Pancreas (tissue), 10 donors: ENCODE measurements at regions not wholly inside any gene's neighbourhood (a gene's known extent, or its start where the extent isn't known, plus 50 kb on each side); places are given as distances from the start of the nearest gene placed in this dataset.
"Not testable (repeated sequence)": the region's sequence is repeated elsewhere in the genome, so short reads cannot be mapped to it uniquely, and the experiment has no call there.

Experiments used
- ATAC-seq, 4 donors: fragments of 200-7000 bp; cut with Tn5 transposase; one replicate each; pipeline versions ENCODE4 v1.8.0 to v1.9.1; 2020; ENCODE audit warnings: mild to moderate bottlenecking in 4 of 4, moderate library complexity in 4 of 4
- DNase-seq, 6 donors: peaks; one replicate each; pipeline ENCODE4 v3.0.0-alpha.2; 2020
- FAIRE-seq: peaks from 2 replicates; lab custom pipeline; 2012; peaks lifted over from hg19 to GRCh38; lab: Jason Lieb, UNC
- H3K27ac ChIP-seq, 4 donors: fragments of 200-600 bp; sonication (generic); 1 replicate in 3 of 4; 2 replicates in 1 of 4; pipeline versions ENCODE4 v1.5.0 to v1.8.0; 2020
- H3K27me3 ChIP-seq, 4 donors: fragments of 200-600 bp; one replicate each; pipeline ENCODE4 v1.8.0; 2021
- H3K36me3 ChIP-seq, 3 donors: fragments of 200-600 bp; sonication (generic) in 1 of 3; one replicate each; pipeline versions ENCODE4 v1.5.0 to v1.8.0; 2020 to 2021
- H3K4me1 ChIP-seq, 3 donors: fragments of 200-600 bp; one replicate each; pipeline ENCODE4 v1.8.0; 2021
- H3K4me3 ChIP-seq, 4 donors: fragments of 200-600 bp; sonication (generic) in 2 of 4; one replicate each; pipeline versions ENCODE4 v1.5.0 to v1.8.0; 2020 to 2021
- H3K9me3 ChIP-seq, 4 donors: fragments of 200-600 bp; one replicate each; pipeline ENCODE4 v1.8.0; 2021
- WGBS, 2 donors: extraction: QIAGEN DNeasy Blood & Tissue Kit; methylation state at CpG; one replicate each; pipeline ENCODE4 v1.1.7; 2013; 5-methylcytosine and 5-hydroxymethylcytosine counted together
- intact Hi-C, 3 donors: fragments of 100-400 bp; cut with DNase I; formaldehyde crosslinking; loops; one replicate each; pipeline versions ENCODE4 v1.11.1 to v1.14.2; 2022
- TF ChIP-seq, protein P1 (sequence below), 4 donors: fragments of 200-600 bp; sonication (generic) in 3 of 4; IDR thresholded peaks; one replicate each; pipeline versions ENCODE4 v1.5.0 to v1.8.0; 2021; ENCODE audit warnings: antibody characterized with exemption in 4 of 4
- donor health status: healthy with polysubstance abuse.
- donor health status: DM: no; HTN: no; CAD: no; lungs with moderate emphysema.
- donor health status: DM: no; HTN: no; CAD: no.
- donor health status: control.
- donor health status: control.
- donor health status: Bipolar disorder and iron deficiency.
- donor health status: DM: yes; HTN: yes; CAD: no.
- donor health status: DM: no; HTN: no; CAD: no.
- donor health status: DM: no; HTN: no; CAD: no.
- donor health status: DM: yes; HTN: yes; CAD: no.

DNA sequence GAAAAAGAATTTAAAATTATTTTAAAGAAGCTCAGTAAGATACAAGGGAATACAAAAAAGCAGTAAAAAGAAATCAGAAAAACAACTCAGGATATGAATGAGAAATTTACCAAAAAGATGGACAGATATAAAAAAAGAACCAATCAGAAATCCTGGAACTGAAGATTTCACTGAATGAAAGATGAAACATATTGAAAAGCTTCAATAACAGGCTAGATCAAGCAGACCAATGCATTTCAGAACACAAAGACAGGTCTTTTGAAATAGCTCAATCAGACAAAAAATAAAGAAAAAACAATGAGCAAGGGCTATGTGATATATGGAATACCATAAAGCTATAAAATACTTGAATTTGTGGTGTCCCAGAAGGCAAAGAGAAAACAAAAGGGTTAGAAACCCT, 322.6 kb upstream of the POU5F2 start:
- DNase-seq (no peak), ATAC-seq (no peak), FAIRE-seq (no peak)
- Histone ChIP-seq H3K4me1 (no peaks in the 10 kb centered on the region), H3K27me3 (no peaks in the 10 kb centered on the region), H3K27ac (no peak overlapping the region), H3K4me3 (no peak overlapping the region), H3K9me3 (no peaks in the 10 kb centered on the region), H3K36me3 (no peaks in the 10 kb centered on the region)
- TF ChIP-seq, protein P1, sequence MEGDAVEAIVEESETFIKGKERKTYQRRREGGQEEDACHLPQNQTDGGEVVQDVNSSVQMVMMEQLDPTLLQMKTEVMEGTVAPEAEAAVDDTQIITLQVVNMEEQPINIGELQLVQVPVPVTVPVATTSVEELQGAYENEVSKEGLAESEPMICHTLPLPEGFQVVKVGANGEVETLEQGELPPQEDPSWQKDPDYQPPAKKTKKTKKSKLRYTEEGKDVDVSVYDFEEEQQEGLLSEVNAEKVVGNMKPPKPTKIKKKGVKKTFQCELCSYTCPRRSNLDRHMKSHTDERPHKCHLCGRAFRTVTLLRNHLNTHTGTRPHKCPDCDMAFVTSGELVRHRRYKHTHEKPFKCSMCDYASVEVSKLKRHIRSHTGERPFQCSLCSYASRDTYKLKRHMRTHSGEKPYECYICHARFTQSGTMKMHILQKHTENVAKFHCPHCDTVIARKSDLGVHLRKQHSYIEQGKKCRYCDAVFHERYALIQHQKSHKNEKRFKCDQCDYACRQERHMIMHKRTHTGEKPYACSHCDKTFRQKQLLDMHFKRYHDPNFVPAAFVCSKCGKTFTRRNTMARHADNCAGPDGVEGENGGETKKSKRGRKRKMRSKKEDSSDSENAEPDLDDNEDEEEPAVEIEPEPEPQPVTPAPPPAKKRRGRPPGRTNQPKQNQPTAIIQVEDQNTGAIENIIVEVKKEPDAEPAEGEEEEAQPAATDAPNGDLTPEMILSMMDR (IDR thresholded peaks at IDR 0.05): no peak
- intact Hi-C loops: no loop called here

DNA sequence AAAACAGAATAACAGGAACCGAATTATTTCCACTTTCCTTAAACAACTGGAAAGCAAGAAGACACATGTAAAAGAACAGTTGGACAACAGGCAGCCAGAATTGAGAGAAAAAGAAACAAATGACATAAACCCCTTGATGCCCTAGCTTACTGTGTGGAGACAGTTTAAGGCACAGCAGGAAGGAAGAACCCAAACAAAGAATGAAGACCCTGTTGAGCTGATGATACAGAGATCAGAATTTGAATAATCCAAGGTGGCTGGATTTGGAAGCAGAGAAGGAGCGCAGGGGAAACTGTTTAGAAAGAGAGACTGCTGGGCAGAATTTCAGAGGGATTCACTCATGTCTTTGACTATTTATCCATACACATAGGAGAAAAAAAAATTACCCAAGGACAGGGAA, 316.3 kb upstream of the POU5F2 start:
- no peak for ATAC-seq
- H3K9me3 ChIP-seq: no peaks in the 10 kb centered on the region

DNA sequence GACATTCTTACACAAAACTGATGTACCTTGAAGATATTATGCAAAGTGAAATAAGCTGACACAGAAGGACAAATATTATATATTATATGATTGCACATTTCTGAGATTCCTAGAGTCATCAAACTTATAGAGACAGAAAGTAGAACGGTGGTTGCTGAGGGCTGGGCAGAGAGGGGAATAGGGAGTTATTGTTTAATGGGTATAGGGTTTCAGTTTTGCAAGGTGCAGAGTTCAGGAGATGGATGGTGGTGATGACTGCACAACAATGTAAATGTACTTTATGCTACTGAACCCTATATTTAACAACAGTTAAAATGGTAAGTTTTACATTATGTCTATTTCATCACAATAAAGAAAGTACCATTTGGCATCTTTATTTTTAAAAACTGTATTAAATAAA, 315.8 kb upstream of the POU5F2 start:
- DNase-seq (no peak), FAIRE-seq (no peak), ATAC-seq (no peak)
- Histone ChIP-seq H3K4me1 (peaks cover 0 to 7% (median 0%) of the 10 kb centered on the region in 3 donors), H3K9me3 (no peaks in the 10 kb centered on the region), H3K27me3 (no peaks in the 10 kb centered on the region), H3K27ac (no peak overlapping the region), H3K36me3 (no peaks in the 10 kb centered on the region), H3K4me3 (no peak overlapping the region)
- WGBS, 2 donors: 84 to 85% methylated on average over 1 of the region's 1 CpG
- TF ChIP-seq, protein P1 (IDR thresholded peaks at IDR 0.05): no peak
- intact Hi-C loops: no loop called here

More for the DNA sequence above, 316.3 kb upstream of the POU5F2 start:
- FAIRE-seq (no peak), DNase-seq (no peak)
- TF ChIP-seq, protein P1 (IDR thresholded peaks at IDR 0.05): no peak
- intact Hi-C loops: no loop called here
- Histone ChIP-seq H3K36me3 (no peaks in the 10 kb centered on the region), H3K27ac (no peak overlapping the region), H3K4me3 (no peak overlapping the region), H3K27me3 (no peaks in the 10 kb centered on the region), H3K4me1 (peaks cover 0 to 7% (median 0%) of the 10 kb centered on the region in 3 donors)
- WGBS, 2 donors: 90 to 92% methylated on average over 2 of the region's 2 CpGs

DNA sequence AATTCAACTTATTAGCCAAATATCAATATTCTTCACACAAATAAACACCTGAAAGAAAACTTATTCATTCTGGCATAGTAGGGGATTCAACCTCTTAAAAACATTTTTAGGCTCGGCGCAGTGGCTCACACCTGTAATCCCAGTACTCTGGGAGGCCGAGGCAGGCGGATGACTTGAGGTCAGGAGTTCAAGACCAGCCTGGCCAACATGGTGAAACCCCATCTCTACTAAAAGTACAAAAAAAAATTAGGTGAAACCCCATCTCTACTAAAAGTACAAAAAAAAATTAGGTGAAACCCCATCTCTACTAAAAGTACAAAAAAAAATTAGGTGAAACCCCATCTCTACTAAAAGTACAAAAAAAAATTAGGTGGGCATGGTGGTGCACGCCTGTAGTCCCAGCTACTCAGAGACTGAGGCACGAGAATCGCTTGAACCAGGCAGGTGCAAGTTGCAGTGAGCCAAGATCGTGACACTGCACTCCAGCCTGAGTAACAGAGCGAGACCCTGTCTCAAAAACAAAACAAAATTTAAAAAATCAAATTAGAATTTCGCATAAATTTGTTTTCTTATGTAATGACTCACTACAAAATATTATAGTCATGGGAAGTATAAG, 308.0 kb upstream of the POU5F2 start:
- intact Hi-C loops, H3K9me3 ChIP-seq, ATAC-seq, DNase-seq, FAIRE-seq, H3K36me3 ChIP-seq, H3K4me1 ChIP-seq, H3K4me3 ChIP-seq, H3K27me3 ChIP-seq, H3K27ac ChIP-seq: not testable (repeated sequence)
- 97 to 98% methylated on average over 10 of the region's 10 CpGs for WGBS, 2 donors

DNA sequence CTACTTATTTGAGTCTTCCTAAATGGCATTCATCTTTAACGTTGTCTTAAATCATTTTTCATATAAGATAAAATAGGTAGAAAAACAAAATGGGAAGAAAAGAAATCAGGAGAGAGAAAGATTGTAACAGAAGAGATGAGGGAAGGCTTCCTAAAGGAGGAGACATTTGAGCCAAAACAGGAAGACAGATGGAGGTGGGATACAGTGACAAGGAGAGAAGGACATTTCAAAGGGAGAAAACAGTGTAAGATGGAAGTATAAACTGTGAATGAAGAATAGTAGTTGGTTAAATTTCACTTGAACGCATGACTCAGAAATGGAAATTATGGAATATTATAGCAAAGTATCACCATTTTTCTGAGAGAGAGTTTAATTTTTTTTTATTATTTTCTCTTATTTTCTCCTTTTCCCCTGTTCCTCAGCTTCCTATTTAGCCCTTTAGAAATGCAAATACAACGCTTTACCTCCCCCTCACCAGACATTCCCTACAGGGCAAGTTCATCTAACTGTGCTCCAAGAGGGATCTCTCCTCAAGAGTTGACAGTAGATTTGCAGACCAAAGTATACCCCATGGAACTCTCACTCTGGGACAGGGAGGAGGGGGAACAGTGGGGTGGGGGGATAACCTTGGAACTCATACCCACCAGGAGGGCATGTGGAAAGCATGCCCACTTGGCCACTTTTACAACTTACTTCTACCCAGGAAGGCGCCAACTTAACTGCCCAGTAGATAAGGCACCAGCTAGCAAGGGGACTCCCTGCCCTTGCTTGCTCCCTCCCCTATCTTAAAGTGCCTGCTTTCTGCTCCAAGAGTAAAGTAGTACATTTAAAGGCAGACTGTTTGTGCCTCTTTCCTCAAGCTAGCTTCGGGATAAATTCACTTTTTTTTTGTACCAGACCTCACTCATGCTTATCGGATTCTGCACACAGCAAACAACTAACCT, 304.7 kb upstream of the POU5F2 start:
- intact Hi-C loops: no loop called here
- ATAC-seq (no peak), FAIRE-seq (no peak), DNase-seq (no peak)
- TF ChIP-seq, protein P1 (IDR thresholded peaks at IDR 0.05): no peak
- H3K9me3 ChIP-seq: no peaks in the 10 kb centered on the region
- 85 to 88% methylated on average over 6 of the region's 6 CpGs for WGBS, 2 donors
- H3K4me1 ChIP-seq: no peaks in the 10 kb centered on the region
- H3K27me3 ChIP-seq: no peaks in the 10 kb centered on the region
- H3K36me3 ChIP-seq: no peaks in the 10 kb centered on the region
- no peak overlapping the region for H3K27ac ChIP-seq
- H3K4me3 ChIP-seq: no peak overlapping the region
